Progenitor cell of endocrine pancreas (in vitro differentiated cells): ENCODE measurements at regions not wholly inside any gene's neighbourhood (a gene's known extent, or its start where the extent isn't known, plus 50 kb on each side); places are given as distances from the start of the nearest gene placed in this dataset.

Experiments
- DNase-seq: peaks from one replicate; pipeline ENCODE4 v3.0.0; 2021; ENCODE audit warnings: low spot score; ENCODE audit not compliant: unreplicated experiment
- H3K27ac Mint-ChIP-seq: 2 replicates; pipeline ENCODE4 v1.8.0; 2021; ENCODE audit warnings: mild to moderate bottlenecking, moderate library complexity, mixed read lengths
- H3K27me3 Mint-ChIP-seq: 2 replicates; pipeline ENCODE4 v1.8.0; 2021; ENCODE audit warnings: mixed read lengths
- H3K36me3 Mint-ChIP-seq: 2 replicates; pipeline ENCODE4 v1.8.0; 2022; ENCODE audit warnings: mixed read lengths; ENCODE audit not compliant: insufficient read depth
- H3K4me1 Mint-ChIP-seq: 2 replicates; pipeline ENCODE4 v1.8.0; 2021; ENCODE audit warnings: low read depth, mixed read lengths
- H3K4me3 Mint-ChIP-seq: 2 replicates; pipeline ENCODE4 v1.8.0; 2021; ENCODE audit warnings: low read depth, mild to moderate bottlenecking, moderate library complexity, mixed read lengths
- H3K9me3 Mint-ChIP-seq: 2 replicates; pipeline ENCODE4 v1.8.0; 2021; ENCODE audit warnings: low read depth, mixed read lengths
- TF ChIP-seq, protein P1 (sequence below): fragments of 200-600 bp; sonication (generic); IDR thresholded peaks from one replicate; pipeline ENCODE4 v1.5.0; 2021; ENCODE audit warnings: antibody characterized with exemption, mild to moderate bottlenecking; ENCODE audit not compliant: unreplicated experiment

DNA sequence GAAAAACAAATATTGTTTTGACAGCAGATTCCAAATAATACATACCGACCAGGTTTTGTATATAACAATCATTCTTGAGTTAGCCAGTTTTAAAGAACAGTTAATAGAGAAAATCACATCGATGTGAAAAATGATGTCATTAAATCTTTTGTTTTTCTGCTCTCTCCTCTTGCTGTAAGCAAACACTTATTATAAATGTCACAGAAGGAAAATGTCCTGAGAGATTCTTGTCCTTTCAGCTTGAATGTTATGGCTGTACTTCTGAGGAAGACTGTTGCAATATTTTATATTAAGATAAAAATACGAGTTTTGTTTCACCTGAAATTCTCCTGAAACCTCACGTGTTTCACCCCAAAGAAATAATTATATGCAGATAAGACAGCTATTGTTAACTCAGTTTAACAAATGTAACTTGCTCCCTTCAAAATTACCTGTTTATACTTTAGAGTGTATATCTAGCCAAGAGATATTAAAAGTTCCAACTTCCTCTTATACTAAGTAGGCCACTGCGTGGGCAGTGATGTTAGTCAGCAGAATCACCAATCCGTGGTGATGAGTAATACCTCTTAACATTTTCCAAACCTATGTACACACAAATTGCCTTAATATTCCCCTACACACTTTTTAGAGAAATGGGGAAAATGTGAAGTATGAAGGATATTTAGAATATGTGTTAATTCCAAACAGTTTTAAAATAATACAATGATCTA is 1111.4 kb upstream of the CITED2 start:
- TF ChIP-seq, protein P1, sequence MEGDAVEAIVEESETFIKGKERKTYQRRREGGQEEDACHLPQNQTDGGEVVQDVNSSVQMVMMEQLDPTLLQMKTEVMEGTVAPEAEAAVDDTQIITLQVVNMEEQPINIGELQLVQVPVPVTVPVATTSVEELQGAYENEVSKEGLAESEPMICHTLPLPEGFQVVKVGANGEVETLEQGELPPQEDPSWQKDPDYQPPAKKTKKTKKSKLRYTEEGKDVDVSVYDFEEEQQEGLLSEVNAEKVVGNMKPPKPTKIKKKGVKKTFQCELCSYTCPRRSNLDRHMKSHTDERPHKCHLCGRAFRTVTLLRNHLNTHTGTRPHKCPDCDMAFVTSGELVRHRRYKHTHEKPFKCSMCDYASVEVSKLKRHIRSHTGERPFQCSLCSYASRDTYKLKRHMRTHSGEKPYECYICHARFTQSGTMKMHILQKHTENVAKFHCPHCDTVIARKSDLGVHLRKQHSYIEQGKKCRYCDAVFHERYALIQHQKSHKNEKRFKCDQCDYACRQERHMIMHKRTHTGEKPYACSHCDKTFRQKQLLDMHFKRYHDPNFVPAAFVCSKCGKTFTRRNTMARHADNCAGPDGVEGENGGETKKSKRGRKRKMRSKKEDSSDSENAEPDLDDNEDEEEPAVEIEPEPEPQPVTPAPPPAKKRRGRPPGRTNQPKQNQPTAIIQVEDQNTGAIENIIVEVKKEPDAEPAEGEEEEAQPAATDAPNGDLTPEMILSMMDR = no peak
- Mint-ChIP-seq H3K27ac (peak overlapping the region; percentile 12), H3K9me3 (peaks cover 8% of the 10 kb centered on the region), H3K36me3 (peaks cover 3% of the 10 kb centered on the region), H3K27me3 (no peaks in the 10 kb centered on the region), H3K4me3 (no peak overlapping the region), H3K4me1 (peaks cover 8% of the 10 kb centered on the region)
- DNase-seq = no peak

DNA sequence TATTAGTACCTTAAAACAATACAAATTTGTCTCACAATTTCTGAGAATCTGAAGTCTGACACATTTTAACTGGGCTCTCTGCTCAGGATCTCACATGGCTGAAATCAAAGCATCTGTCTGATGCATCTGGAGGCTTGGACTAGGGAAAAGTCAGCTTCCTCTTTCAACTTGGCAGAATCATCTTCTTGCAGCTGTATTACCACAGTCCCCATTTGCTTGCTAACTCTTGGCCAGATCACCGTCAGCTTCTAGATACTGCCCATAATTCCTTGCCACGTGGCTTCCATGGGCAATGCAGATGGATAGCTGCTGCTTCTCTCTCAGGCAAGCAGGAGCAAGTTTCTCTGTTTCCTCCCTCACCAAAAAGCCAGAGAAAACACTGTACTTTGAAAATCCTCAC is 1106.4 kb upstream of the CITED2 start:
- TF ChIP-seq, protein P1 = no peak
- no peak overlapping the region for H3K27ac Mint-ChIP-seq
- no peak for DNase-seq
- no peak overlapping the region for H3K4me3 Mint-ChIP-seq
- H3K9me3 Mint-ChIP-seq = peaks cover 3% of the 10 kb centered on the region
- no peaks in the 10 kb centered on the region for H3K36me3 Mint-ChIP-seq
- H3K4me1 Mint-ChIP-seq = peaks cover 8% of the 10 kb centered on the region
- H3K27me3 Mint-ChIP-seq = no peaks in the 10 kb centered on the region

DNA sequence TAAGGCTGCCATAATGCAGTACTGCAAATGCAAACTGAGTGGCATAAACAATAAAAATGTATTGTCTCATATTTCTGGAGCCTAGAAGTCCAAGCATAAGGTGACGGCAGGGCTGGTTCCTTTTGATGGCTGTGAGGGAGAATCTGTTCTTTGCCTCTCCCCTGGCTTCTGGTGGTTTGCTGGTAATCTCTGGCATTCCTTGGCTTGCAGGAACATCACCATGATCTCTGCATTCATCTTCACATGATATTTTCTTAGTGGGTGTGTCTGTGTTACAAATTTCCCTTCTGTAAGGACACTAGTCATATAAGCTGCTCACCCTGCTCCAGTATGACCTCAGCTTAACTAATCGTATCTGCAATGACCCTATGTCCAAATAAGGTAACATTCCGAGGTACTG is 1104.2 kb upstream of the CITED2 start:
- Mint-ChIP-seq H3K4me3 (no peak overlapping the region), H3K27ac (no peak overlapping the region)
- TF ChIP-seq, protein P1 = no peak

DNA sequence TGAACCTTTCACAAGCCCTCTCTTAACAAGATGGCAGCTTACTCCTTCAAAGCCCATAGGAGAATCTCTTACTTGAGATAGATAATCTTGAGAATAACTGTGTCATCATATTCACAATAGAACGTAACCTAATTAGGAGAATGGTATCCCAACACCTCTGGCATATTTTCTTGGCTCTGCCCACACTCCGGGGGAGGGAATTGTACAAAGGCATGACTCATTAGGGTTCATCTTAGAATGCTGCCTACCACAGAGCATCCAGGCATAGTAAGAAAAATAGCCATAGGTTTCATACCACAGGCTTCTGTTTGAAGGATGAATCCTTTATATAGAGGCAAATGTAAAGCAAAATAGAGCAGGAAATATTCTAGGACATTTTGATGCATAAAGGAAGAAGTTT is 1100.6 kb upstream of the CITED2 start:
- TF ChIP-seq, protein P1 = no peak
- H3K9me3 Mint-ChIP-seq = peaks cover 3% of the 10 kb centered on the region
- no peak for DNase-seq
- no peak overlapping the region for H3K27ac Mint-ChIP-seq
- H3K27me3 Mint-ChIP-seq = no peaks in the 10 kb centered on the region
- no peaks in the 10 kb centered on the region for H3K36me3 Mint-ChIP-seq
- H3K4me3 Mint-ChIP-seq = no peak overlapping the region
- no peaks in the 10 kb centered on the region for H3K4me1 Mint-ChIP-seq

More for the DNA sequence above, 1104.2 kb upstream of the CITED2 start:
- no peaks in the 10 kb centered on the region for H3K4me1 Mint-ChIP-seq
- H3K9me3 Mint-ChIP-seq = peaks cover 3% of the 10 kb centered on the region
- H3K36me3 Mint-ChIP-seq = no peaks in the 10 kb centered on the region
- H3K27me3 Mint-ChIP-seq = no peaks in the 10 kb centered on the region
- DNase-seq = no peak

DNA sequence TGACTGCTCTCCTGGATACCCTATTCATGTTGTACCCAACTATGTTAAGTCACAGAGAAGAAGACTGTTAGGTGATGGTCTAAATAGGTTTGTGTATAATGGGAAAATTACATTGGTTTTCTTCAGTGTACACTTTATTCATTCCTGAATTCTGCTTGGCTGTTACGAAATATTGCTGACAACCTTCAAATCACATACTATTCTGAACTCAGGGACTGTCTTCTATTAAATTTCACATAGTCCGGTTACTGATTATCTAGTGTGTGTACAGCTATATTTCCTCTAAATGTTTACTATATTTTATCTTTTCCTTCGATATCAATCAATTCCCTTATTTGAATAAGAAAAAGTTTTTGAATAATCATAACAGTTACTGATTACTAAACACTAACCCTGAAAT is 1090.3 kb upstream of the CITED2 start:
- Mint-ChIP-seq H3K27ac (no peak overlapping the region), H3K4me3 (no peak overlapping the region), H3K9me3 (peaks cover 12% of the 10 kb centered on the region), H3K4me1 (peaks cover 24% of the 10 kb centered on the region), H3K36me3 (peaks cover 5% of the 10 kb centered on the region), H3K27me3 (no peaks in the 10 kb centered on the region)
- TF ChIP-seq, protein P1 = no peak
- no peak for DNase-seq
